Natural killer cell (primary cell): ENCODE measurements at regions not wholly inside any gene's neighbourhood (a gene's known extent, or its start where the extent isn't known, plus 50 kb on each side); places are given as distances from the start of the nearest gene placed in this dataset.
"Not testable (repeated sequence)": the region's sequence is repeated elsewhere in the genome, so short reads cannot be mapped to it uniquely, and the experiment has no call there.

ENCODE experiments used
- ATAC-seq, 3 donors: fragments of 150-1000 bp in 2 of 3; fragments of 200-7000 bp in 1 of 3; cut with Tn5 transposase; 1 replicate in 1 of 3; 2 replicates in 2 of 3; pipeline ENCODE4 v1.10.0; 2021; ENCODE audit warnings: mild to moderate bottlenecking in 2 of 3, moderate library complexity in 2 of 3
- DNase-seq, 2 donors: peaks; one replicate each; pipeline versions ENCODE4 v3.0.0 to v3.0.0-alpha.2; 2013 to 2021; ENCODE audit warnings: mixed read lengths in 1 of 2
- H3K27ac ChIP-seq: one replicate; pipeline ENCODE4 v1.5.1; 2013; ENCODE audit warnings: mild to moderate bottlenecking, low read length
- H3K27me3 ChIP-seq: one replicate; pipeline ENCODE4 v1.6.1; 2013; ENCODE audit warnings: low read length; ENCODE audit not compliant: control insufficient read depth, insufficient read depth
- H3K36me3 ChIP-seq: one replicate; pipeline ENCODE4 v1.6.1; 2013; ENCODE audit warnings: low read length; ENCODE audit not compliant: control insufficient read depth, insufficient read depth
- H3K4me1 ChIP-seq: one replicate; pipeline ENCODE4 v1.6.1; 2013; ENCODE audit warnings: low read length; ENCODE audit not compliant: control insufficient read depth, insufficient read depth
- H3K4me3 ChIP-seq: one replicate; pipeline ENCODE4 v1.5.1; 2013; ENCODE audit warnings: low read length
- H3K9me3 ChIP-seq: one replicate; pipeline ENCODE4 v1.6.1; 2013; ENCODE audit warnings: low read length; ENCODE audit not compliant: control insufficient read depth, insufficient read depth
- H3K27ac Mint-ChIP-seq, 2 donors: one replicate each; pipeline ENCODE4 v1.8.0; 2022; ENCODE audit warnings: mild to moderate bottlenecking in 2 of 2, mixed read lengths in 2 of 2, moderate library complexity in 1 of 2
- H3K27me3 Mint-ChIP-seq, 2 donors: one replicate each; pipeline ENCODE4 v1.8.0; 2022; ENCODE audit warnings: low read depth in 2 of 2, mixed read lengths in 2 of 2
- H3K36me3 Mint-ChIP-seq: one replicate; pipeline ENCODE4 v1.8.0; 2022; ENCODE audit warnings: mixed read lengths
- H3K4me1 Mint-ChIP-seq, 2 donors: one replicate each; pipeline ENCODE4 v1.8.0; 2022; ENCODE audit warnings: mixed read lengths in 2 of 2
- H3K4me3 Mint-ChIP-seq: one replicate; pipeline ENCODE4 v1.8.0; 2022; ENCODE audit warnings: mild to moderate bottlenecking, moderate library complexity, mixed read lengths
- H3K9me3 Mint-ChIP-seq, 2 donors: one replicate each; pipeline ENCODE4 v1.8.0; 2022; ENCODE audit warnings: mixed read lengths in 2 of 2
- WGBS: methylation state at CpG from one replicate; pipeline ENCODE4 v1.1.7; 2013; ENCODE audit warnings: missing lambda C conversion rate; ENCODE audit not compliant: insufficient coverage; 5-methylcytosine and 5-hydroxymethylcytosine counted together
- intact Hi-C: fragments of 100-400 bp; cut with micrococcal nuclease; formaldehyde crosslinking; loops from one replicate; pipeline ENCODE4 v1.14.2; 2022
- TF ChIP-seq, protein P1 (sequence below): fragments of 200-600 bp; IDR thresholded peaks from one replicate; pipeline ENCODE4 v1.8.0; 2022; ENCODE audit warnings: antibody characterized with exemption

DNA sequence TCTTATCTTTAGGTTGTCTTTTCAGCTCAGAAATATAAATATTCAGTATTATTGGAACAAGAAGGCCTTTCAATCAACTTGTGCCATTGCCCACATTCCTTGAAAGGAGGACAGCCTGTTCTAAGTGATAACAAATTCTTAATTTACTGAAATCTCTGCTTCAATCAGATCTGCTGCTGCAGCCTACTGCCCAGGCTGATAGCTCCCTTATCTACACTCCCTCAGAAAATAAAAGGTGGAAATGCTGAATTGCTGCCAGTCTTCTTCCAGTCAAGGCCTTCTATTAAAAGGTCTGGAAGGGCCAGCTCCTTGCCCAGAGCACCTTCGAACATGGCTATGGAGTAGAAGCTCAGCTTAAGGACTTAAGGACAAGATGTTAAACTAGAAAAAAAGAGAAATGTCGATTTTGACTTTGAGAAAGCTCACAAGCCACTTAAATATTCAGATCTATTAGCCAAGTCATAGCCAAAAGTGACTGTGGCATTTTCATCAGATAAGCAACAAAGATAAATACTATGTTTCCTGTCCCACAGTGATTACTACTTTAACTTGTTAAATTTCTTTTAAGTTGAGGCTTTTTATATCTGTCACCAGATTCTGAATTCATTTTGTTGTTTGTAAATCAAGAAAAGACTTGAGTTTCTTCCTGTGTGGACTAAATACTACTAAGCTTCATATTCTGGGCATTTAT lies 480.5 kb upstream of the CBLB start:
- TF ChIP-seq, protein P1, sequence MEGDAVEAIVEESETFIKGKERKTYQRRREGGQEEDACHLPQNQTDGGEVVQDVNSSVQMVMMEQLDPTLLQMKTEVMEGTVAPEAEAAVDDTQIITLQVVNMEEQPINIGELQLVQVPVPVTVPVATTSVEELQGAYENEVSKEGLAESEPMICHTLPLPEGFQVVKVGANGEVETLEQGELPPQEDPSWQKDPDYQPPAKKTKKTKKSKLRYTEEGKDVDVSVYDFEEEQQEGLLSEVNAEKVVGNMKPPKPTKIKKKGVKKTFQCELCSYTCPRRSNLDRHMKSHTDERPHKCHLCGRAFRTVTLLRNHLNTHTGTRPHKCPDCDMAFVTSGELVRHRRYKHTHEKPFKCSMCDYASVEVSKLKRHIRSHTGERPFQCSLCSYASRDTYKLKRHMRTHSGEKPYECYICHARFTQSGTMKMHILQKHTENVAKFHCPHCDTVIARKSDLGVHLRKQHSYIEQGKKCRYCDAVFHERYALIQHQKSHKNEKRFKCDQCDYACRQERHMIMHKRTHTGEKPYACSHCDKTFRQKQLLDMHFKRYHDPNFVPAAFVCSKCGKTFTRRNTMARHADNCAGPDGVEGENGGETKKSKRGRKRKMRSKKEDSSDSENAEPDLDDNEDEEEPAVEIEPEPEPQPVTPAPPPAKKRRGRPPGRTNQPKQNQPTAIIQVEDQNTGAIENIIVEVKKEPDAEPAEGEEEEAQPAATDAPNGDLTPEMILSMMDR = no peak
- no peak overlapping the region for H3K27ac Mint-ChIP-seq
- WGBS = 42% methylated on average over 2 of the region's 2 CpGs
- H3K36me3 Mint-ChIP-seq = no peaks in the 10 kb centered on the region
- ATAC-seq (no peak), DNase-seq (no peak)
- Histone ChIP-seq H3K4me3 (no peak overlapping the region), H3K36me3 (no peaks in the 10 kb centered on the region), H3K9me3 (no peaks in the 10 kb centered on the region), H3K4me1 (no peaks in the 10 kb centered on the region), H3K27ac (no peak overlapping the region), H3K27me3 (no peaks in the 10 kb centered on the region)
- H3K4me1 Mint-ChIP-seq = peaks cover 9 to 11% of the 10 kb centered on the region in 2 donors
- intact Hi-C loops = no loop called here
- H3K9me3 Mint-ChIP-seq = peaks cover 0 to 4% of the 10 kb centered on the region in 2 donors
- H3K27me3 Mint-ChIP-seq = no peaks in the 10 kb centered on the region
- H3K4me3 Mint-ChIP-seq = no peak overlapping the region

DNA sequence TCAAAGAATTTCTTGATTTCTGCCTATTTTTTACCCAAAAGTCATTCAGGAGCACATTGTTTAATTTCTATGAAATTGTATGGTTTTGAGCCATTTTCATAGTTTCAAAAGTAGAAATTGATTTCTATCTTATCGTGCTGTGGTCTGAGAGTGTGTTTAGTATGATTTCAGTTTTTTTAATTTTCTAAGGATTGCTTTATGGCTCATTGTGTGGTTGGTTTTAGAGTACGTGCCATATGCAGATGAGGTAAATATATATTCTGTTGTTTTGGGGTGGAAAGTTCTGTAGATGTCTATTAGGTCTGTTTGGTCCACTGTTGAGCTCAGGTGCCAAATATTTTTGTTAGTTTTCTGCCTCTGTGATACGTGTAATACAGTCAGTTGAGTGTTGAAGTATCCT lies 487.1 kb upstream of the CBLB start:
- Histone ChIP-seq H3K4me3 (no peak overlapping the region), H3K9me3 (no peaks in the 10 kb centered on the region), H3K4me1 (no peaks in the 10 kb centered on the region), H3K36me3 (no peaks in the 10 kb centered on the region), H3K27ac (no peak overlapping the region), H3K27me3 (no peaks in the 10 kb centered on the region)
- intact Hi-C loops = no loop called here
- TF ChIP-seq, protein P1 = no peak
- Mint-ChIP-seq H3K9me3 (peaks cover 0 to 4% of the 10 kb centered on the region in 2 donors), H3K36me3 (no peaks in the 10 kb centered on the region), H3K4me1 (no peaks in the 10 kb centered on the region), H3K27ac (no peak overlapping the region), H3K27me3 (peaks cover 0 to 12% of the 10 kb centered on the region in 2 donors), H3K4me3 (no peak overlapping the region)
- DNase-seq = no peak
- no peak for ATAC-seq
- 77% methylated on average over 3 of the region's 3 CpGs for WGBS

DNA sequence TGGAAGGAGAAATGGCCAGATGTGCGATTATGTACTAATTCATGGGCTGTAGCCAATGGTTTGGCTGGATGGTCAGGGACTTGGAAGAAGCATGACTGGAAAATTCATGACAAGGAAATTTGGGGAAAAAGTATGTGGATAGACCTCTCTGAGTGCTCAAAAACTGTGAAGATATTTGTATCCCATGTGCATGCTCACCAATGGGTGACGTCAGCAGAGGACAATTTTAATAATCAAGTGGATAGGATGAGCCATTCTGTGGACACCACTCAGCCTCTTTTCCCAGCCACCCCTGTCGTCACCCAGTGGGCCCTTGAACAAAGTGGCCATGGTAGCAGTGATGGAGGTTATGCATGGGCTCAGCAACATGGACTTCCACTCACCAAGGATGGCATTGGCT lies 490.9 kb upstream of the CBLB start:
- Histone ChIP-seq H3K4me3 (no peak overlapping the region), H3K27ac (no peak overlapping the region), H3K4me1 (no peaks in the 10 kb centered on the region), H3K9me3 (no peaks in the 10 kb centered on the region), H3K27me3 (no peaks in the 10 kb centered on the region), H3K36me3 (no peaks in the 10 kb centered on the region)
- DNase-seq (no peak), ATAC-seq (no peak)
- Mint-ChIP-seq H3K27me3 (peaks cover 0 to 12% of the 10 kb centered on the region in 2 donors), H3K4me1 (no peaks in the 10 kb centered on the region), H3K36me3 (no peaks in the 10 kb centered on the region), H3K9me3 (peaks cover 2 to 5% of the 10 kb centered on the region in 2 donors), H3K27ac (no peak overlapping the region), H3K4me3 (no peak overlapping the region)
- WGBS = 86% methylated on average over 3 of the region's 3 CpGs
- TF ChIP-seq, protein P1 = no peak
- intact Hi-C loops = no loop called here

DNA sequence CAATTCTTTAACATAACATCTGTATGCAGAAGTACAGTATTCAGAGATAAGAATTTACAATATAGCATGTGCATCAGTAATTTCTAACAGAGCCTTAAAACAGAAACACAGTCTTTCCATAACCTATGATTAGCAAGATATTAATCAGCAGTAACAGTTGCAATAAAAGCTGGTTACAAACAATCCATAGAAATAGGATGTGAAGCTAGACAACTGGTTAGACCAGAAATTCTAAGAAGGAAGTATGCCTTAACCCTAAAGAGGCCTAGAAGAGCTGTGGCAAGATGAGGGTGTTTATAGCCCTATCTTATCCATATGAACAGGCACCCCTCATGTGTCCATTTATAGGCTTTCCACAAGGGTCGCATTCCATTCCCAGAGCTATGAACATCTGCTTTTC lies 492.1 kb upstream of the CBLB start:
- H3K4me3 ChIP-seq, H3K4me3 Mint-ChIP-seq, intact Hi-C loops, H3K36me3 ChIP-seq, H3K27ac ChIP-seq, H3K9me3 ChIP-seq, H3K27ac Mint-ChIP-seq, H3K4me1 Mint-ChIP-seq, H3K9me3 Mint-ChIP-seq, H3K4me1 ChIP-seq, H3K27me3 ChIP-seq, DNase-seq, ATAC-seq, H3K36me3 Mint-ChIP-seq: not testable (repeated sequence)
- WGBS = no CpG with 5 or more reads among the region's 1 CpG
- peaks cover 0 to 12% of the 10 kb centered on the region in 2 donors for H3K27me3 Mint-ChIP-seq
